Heart left ventricle (tissue), 16 donors: ENCODE measurements at regions not wholly inside any gene's neighbourhood (a gene's known extent, or its start where the extent isn't known, plus 50 kb on each side); places are given as distances from the start of the nearest gene placed in this dataset.

Experiments
- ATAC-seq, 4 donors: fragments of 200-7000 bp; cut with Tn5 transposase; one replicate each; pipeline ENCODE4 v1.9.1; 2020 to 2022; ENCODE audit warnings: moderate library complexity in 4 of 4, mild to moderate bottlenecking in 3 of 4, moderate number of reproducible peaks in 1 of 4
- DNase-seq, 5 donors: peaks; one replicate each; pipeline ENCODE4 v3.0.0-alpha.2; 2020
- H3K27ac ChIP-seq, 12 donors: fragments of 200-600 bp; sonication (generic) in 4 of 12; one replicate each; pipeline versions ENCODE4 v1.5.0 to v1.8.0; 2016 to 2022; ENCODE audit warnings: mild to moderate bottlenecking in 2 of 12
- H3K27me3 ChIP-seq, 9 donors: fragments of 200-600 bp; sonication (generic) in 2 of 9; one replicate each; pipeline versions ENCODE4 v1.5.1 to v1.8.0; 2016 to 2022; ENCODE audit warnings: mild to moderate bottlenecking in 3 of 9
- H3K36me3 ChIP-seq, 9 donors: fragments of 200-600 bp; sonication (generic) in 2 of 9; one replicate each; pipeline versions ENCODE4 v1.5.0 to v1.8.0; 2018 to 2022; ENCODE audit warnings: mild to moderate bottlenecking in 2 of 9
- H3K4me1 ChIP-seq, 12 donors: fragments of 200-600 bp; sonication (generic) in 4 of 12; one replicate each; pipeline versions ENCODE4 v1.5.0 to v1.8.0; 2016 to 2022; ENCODE audit warnings: mild to moderate bottlenecking in 3 of 12
- H3K4me3 ChIP-seq, 12 donors: fragments of 200-600 bp; sonication (generic) in 4 of 12; one replicate each; pipeline versions ENCODE4 v1.5.0 to v1.8.0; 2017 to 2022; ENCODE audit warnings: mild to moderate bottlenecking in 9 of 12, moderate library complexity in 4 of 12
- H3K9me3 ChIP-seq, 12 donors: fragments of 200-600 bp; sonication (generic) in 4 of 12; one replicate each; pipeline versions ENCODE4 v1.5.0 to v1.8.0; 2016 to 2022; ENCODE audit warnings: mild to moderate bottlenecking in 1 of 12
- POLR2A ChIP-seq, 2 donors: fragments of 450-650 bp; IDR thresholded peaks; one replicate each; pipeline ENCODE4 v1.6.1; 2017; ENCODE audit warnings: antibody characterized with exemption in 2 of 2, mild to moderate bottlenecking in 2 of 2, moderate library complexity in 2 of 2
- WGBS, 4 donors: extraction: QIAGEN DNeasy Blood & Tissue Kit in 2 of 4; methylation state at CpG; one replicate each; pipeline versions ENCODE4 v1.1.5 to v1.1.7; 2013 to 2018; 5-methylcytosine and 5-hydroxymethylcytosine counted together
- intact Hi-C, 10 donors: fragments of 100-400 bp; cut with DNase I; formaldehyde crosslinking; loops; one replicate each; pipeline versions ENCODE4 v1.11.1 to v1.14.2; 2022
- TF ChIP-seq, protein P1 (sequence below), 12 donors: fragments of 200-600 bp; sonication (generic) in 4 of 12; IDR thresholded peaks; one replicate each; pipeline versions ENCODE4 v1.5.0 to v1.8.0; 2018 to 2022; ENCODE audit warnings: antibody characterized with exemption in 12 of 12, mild to moderate bottlenecking in 5 of 12
- donor health status: ischemic (EF 13 %, LVEDD 7.1; RV severe dilation, severe dysfunction).
- donor health status: healthy with polysubstance abuse.
- donor health status: DM: no; HTN: yes; CAD: no.
- donor health status: DM: no; HTN: no; CAD: no.
- donor health status: ischemic (EF 25% LVEDD 6.9; RV normal size, moderate dysfunction).
- donor health status: ischemic (EF 25% LVEDD 5.7; RV mildly dilated, moderate dysfunction).
- donor health status: healthy.
- donor health status: DM: yes; HTN: yes; CAD: no.
- donor health status: ischemic (EF 35%, LVEDD 5.7; RV mildly dilated, moderate dysfunction).
- donor health status: nonischemic (EF 11% LVEDD 7.7; RV severe dilation, severe dysfunction).
- donor health status: DM: yes; HTN: yes; CAD: no.
- donor health status: PGD.
- donor health status: ischemic (EF 29% LVEDD 5.4; RV normal size, mild dysfunction).
- donor health status: nonischemic (EF 23%, LVEDD 6.1; RV moderate dilation, normal function).

DNA sequence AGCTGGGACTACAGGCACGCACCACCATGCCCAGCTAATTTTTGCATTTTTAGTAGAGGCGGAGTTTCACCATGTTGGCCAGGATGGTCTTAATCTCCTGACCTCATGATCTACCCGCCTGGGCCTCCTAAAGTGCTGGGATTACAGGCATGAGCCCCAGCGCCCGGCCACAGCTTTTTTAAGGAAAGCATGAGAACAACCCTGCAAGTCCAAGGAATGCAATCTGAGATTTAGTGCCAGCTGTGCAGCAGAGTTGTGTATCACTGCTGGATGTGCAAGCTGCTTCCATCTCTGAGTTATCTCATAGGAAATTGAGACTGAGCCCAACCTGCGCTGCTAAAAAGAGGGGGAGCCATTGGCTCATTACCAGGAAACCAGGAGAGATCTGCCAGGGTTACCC is 399.9 kb upstream of the CYRIA start:
- no peak overlapping the region for H3K27ac ChIP-seq
- intact Hi-C loops = no loop called here
- 78 to 80% (median 78%) methylated on average over 6 of the region's 6 CpGs for WGBS, 4 donors
- no peaks in the 10 kb centered on the region for H3K27me3 ChIP-seq
- DNase-seq = no peak
- ATAC-seq = no peak
- H3K4me3 ChIP-seq = no peak overlapping the region
- no peaks in the 10 kb centered on the region for H3K36me3 ChIP-seq
- no peaks in the 10 kb centered on the region for H3K9me3 ChIP-seq
- no peak for TF ChIP-seq POLR2A (IDR thresholded peaks at IDR 0.05)
- TF ChIP-seq, protein P1, sequence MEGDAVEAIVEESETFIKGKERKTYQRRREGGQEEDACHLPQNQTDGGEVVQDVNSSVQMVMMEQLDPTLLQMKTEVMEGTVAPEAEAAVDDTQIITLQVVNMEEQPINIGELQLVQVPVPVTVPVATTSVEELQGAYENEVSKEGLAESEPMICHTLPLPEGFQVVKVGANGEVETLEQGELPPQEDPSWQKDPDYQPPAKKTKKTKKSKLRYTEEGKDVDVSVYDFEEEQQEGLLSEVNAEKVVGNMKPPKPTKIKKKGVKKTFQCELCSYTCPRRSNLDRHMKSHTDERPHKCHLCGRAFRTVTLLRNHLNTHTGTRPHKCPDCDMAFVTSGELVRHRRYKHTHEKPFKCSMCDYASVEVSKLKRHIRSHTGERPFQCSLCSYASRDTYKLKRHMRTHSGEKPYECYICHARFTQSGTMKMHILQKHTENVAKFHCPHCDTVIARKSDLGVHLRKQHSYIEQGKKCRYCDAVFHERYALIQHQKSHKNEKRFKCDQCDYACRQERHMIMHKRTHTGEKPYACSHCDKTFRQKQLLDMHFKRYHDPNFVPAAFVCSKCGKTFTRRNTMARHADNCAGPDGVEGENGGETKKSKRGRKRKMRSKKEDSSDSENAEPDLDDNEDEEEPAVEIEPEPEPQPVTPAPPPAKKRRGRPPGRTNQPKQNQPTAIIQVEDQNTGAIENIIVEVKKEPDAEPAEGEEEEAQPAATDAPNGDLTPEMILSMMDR (IDR thresholded peaks at IDR 0.05) = no peak
- no peaks in the 10 kb centered on the region for H3K4me1 ChIP-seq

DNA sequence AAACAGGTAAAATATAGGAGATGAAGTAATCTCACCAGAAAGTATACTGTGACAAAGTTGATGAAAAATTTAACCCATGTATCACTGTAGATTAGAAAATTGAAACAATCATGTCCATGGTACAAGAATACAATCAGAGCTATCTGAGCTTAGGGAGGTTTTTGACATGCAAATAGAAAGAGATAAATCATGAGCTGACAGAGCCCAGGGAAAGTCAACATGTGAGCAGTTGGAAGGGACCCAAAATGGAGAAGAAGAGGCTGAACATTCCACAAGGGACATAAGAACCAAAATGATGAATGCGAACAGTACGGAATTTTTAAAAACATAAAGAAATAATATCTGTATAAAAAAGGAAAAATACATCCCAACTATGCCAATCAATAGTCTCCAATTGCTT is 395.4 kb upstream of the CYRIA start:
- intact Hi-C loops = no loop called here
- Histone ChIP-seq H3K27ac (no peak overlapping the region), H3K9me3 (no peaks in the 10 kb centered on the region), H3K4me3 (no peak overlapping the region), H3K27me3 (no peaks in the 10 kb centered on the region), H3K36me3 (no peaks in the 10 kb centered on the region), H3K4me1 (peaks cover 0 to 2% (median 0%) of the 10 kb centered on the region in 12 donors)
- 97 to 99% (median 98%) methylated on average over 2 of the region's 2 CpGs for WGBS, 4 donors
- ATAC-seq (no peak), DNase-seq (no peak)
- no peak for TF ChIP-seq POLR2A (IDR thresholded peaks at IDR 0.05)
- TF ChIP-seq, protein P1 (IDR thresholded peaks at IDR 0.05) = no peak

DNA sequence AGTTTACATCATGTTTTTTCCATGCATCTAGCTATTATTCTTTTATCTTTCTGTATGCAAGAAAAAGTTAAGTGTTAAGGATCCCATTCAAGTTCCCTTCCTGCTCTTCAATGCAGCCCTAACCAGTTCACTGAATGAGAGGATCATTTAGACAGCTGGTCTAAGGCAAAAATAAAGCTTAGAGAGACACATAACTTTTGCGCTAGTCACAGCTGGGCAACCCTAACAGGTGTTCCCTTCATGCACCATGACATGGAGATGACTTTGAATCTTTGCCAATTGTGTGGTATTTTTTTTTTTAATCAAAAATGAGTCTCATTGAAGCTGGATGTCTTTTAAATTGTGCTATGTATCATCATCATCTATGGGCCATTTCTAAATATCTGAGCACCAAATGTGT is 393.8 kb upstream of the CYRIA start:
- no peak overlapping the region for H3K27ac ChIP-seq
- no peaks in the 10 kb centered on the region for H3K9me3 ChIP-seq
- WGBS, 4 donors = 53 to 69% (median 62%) methylated on average over 1 of the region's 1 CpG
- no peak for TF ChIP-seq POLR2A (IDR thresholded peaks at IDR 0.05)
- TF ChIP-seq, protein P1 (IDR thresholded peaks at IDR 0.05) = no peak
- H3K36me3 ChIP-seq = no peaks in the 10 kb centered on the region
- no peak overlapping the region for H3K4me3 ChIP-seq
- intact Hi-C loops = loop anchor here in 2 of 10 donors (5.0 to 10.0 kb wide), 2 partner anchors 68 to 615 kb away; no protein-coding TSS in a partner anchor
- ATAC-seq = no peak
- no peak for DNase-seq
- H3K4me1 ChIP-seq = peaks cover 0 to 2% (median 0%) of the 10 kb centered on the region in 12 donors
- H3K27me3 ChIP-seq = no peaks in the 10 kb centered on the region

DNA sequence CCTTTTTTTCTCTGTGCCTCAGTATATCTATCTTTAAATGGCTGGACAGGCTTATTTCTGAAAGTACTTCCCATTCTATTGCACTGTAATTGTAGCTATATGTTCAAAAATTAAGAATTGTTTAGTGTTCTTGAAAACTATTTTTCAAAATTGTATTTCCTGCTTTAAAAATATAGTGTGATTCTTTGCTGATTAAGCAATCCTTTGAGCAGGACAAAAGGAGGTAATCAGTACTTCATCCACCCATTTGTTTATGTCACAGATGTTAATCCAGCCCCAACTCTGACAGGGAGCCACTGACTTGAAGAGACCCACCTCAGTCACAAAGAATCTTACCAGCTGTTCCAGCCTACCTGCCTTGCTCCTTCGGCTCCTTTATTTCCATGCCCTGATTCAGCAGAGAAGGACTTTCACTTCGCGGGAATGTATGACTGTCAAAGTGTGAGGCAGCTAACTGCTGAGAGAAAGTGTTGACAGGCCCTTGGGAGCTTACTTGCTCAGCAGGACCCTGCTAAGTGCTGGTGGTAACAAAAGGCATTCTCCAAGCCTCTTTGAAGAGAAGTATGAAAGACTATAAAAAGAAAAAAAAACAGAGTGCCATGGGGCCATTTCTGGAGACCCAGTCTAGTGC is 393.3 kb upstream of the CYRIA start:
- Histone ChIP-seq H3K27me3 (no peaks in the 10 kb centered on the region), H3K4me3 (no peak overlapping the region), H3K36me3 (no peaks in the 10 kb centered on the region), H3K4me1 (peaks cover 0 to 2% (median 0%) of the 10 kb centered on the region in 12 donors), H3K9me3 (no peaks in the 10 kb centered on the region), H3K27ac (no peak overlapping the region)
- 10 to 25% (median 12%) methylated on average over 3 of the region's 3 CpGs for WGBS, 4 donors
- TF ChIP-seq POLR2A (IDR thresholded peaks at IDR 0.05) = no peak
- TF ChIP-seq, protein P1 (IDR thresholded peaks at IDR 0.05) = no peak
- ATAC-seq (no peak), DNase-seq (no peak)
- intact Hi-C loops = loop anchor here in 2 of 10 donors (5.0 to 10.0 kb wide), 2 partner anchors 68 to 616 kb away; no protein-coding TSS in a partner anchor
